GM21576 (cell line): ENCODE measurements at regions not wholly inside any gene's neighbourhood (a gene's known extent, or its start where the extent isn't known, plus 50 kb on each side); places are given as distances from the start of the nearest gene placed in this dataset.

ENCODE experiments used
- ATAC-seq: cut with Tn5 transposase; IDR thresholded peaks from one replicate; pipeline ENCODE4 v1.9.1; 2021; ENCODE audit warnings: mild to moderate bottlenecking, moderate library complexity; ENCODE audit not compliant: unreplicated experiment

GRCh38 chr15:94177112-94177511, 54.2 kb upstream of the MCTP2 start:
- ATAC-seq: no peak

- no peak for ATAC-seq
These were observed 55.9 kb upstream of the MCTP2 start for GRCh38 chr15:94175420-94175819.

- ATAC-seq: peak; percentile 78
These were observed 57.0 kb upstream of the MCTP2 start for GRCh38 chr15:94174399-94174802.

DNA sequence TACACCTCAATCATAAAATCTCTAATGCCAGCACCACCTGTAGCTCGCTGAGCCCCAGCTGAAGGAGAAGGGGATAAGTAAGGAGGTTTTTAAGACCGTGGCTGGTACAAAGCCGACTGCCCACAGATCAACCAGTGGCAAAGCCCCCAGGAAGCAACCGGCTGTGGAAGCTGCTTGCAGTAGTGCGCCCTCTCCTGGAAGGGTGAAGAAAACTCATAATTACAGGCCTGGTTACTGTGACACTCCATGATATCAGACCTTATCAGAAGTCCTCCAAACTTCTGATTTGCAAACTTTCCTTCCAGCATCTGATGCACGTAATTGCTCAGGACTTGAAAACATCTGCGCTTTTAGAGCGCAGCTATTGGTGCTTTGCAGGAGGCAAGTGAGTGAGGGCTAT, 63.1 kb upstream of the MCTP2 start:
- no peak for ATAC-seq

GRCh38 chr15:94164971-94165370, 66.4 kb upstream of the MCTP2 start:
- ATAC-seq: no peak

DNA sequence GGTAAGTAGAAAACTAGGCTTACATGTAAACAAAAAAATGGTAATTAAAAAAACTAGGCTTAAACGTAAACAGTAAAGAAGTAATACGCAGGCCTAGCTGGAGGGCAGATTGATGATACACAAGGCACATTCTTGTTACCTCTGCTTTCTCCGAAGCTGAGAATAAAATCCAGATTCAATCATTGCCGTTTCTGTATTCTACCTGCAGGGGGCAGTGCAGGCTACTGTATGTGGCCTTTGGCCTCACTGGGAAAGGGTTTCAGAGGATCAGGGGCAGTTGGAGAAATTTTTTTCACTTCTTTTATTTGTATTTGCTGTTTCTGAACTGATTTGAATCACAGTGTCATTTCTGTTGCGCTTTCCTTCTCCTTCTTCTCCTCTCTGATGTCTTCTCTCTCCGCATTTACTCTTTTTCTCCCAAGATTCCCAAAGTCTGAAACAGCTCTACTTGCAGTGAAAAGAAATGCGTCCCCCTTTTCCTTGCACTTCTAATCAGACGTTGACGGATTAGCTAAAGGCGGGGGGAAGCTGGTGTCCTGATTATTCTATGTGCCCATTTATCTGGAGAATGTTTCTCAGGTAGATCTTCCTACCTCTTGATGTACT, 67.1 kb upstream of the MCTP2 start:
- no peak for ATAC-seq

- no peak for ATAC-seq
These were observed 68.4 kb upstream of the MCTP2 start for GRCh38 chr15:94162939-94163338.

- ATAC-seq: no peak
These were observed 77.1 kb upstream of the MCTP2 start for GRCh38 chr15:94154255-94154654.

GRCh38 chr15:94145046-94145445, 86.3 kb upstream of the MCTP2 start:
- ATAC-seq: no peak

DNA sequence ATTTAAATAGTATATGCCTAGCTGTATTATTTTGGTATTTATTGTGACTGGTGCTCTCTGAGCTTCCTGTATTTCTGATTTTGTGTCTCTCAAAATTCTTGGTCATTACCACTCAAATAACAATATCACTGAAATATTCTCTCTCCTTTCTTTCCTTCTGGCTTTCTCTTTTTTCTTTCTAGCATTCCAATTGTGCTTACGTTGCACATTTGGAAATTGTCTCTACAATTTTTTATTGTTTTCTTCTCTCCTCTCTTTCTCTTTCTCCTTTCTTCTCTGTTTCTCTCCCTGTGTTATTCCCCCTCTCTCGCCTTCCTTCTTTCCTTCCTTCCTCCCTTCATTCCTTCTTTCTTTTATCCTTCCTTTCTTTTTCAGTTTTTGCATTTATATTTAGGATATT, 89.6 kb upstream of the MCTP2 start:
- no peak for ATAC-seq

- no peak for ATAC-seq
These were observed 95.7 kb upstream of the MCTP2 start for GRCh38 chr15:94135486-94136147.

DNA sequence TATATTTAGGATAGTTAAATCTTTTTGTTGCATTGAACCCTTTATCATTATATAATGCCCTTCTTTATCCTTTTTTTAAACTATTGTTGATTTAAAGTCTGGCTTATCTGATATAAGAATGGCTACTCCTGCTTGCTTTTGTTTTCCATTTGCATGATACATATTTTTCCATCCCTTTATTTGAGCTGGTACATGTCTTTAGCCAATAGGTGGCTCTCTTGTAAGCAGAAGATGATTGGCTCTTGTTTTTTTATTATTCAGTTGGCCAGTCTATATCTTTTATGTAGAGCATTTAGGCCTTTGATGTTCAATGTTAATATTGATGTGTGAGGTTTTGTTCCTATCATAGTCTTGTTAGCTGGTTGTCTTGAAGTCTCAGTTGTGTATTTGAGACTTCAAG, 99.5 kb upstream of the MCTP2 start:
- ATAC-seq: no peak

DNA sequence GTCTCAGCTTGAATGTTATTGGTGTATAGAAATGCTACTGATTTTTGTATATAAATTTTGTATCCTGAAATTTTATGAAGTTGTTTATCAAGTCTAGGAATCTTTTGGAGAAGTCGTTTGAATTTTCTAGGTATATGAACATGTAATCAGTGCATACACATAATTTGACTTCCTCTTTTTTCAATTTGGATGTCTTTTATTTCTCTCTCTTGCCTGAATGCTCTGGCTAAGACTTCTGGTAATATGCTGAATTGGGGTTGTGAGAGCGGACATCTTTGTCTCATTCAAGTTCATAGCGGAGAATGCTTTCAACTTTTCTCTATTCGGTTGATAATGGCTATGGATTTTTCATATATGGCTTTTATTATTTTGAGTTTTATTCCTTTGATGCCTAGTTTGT, 100.9 kb upstream of the MCTP2 start:
- no peak for ATAC-seq

- no peak for ATAC-seq
These were observed 104.4 kb upstream of the MCTP2 start for GRCh38 chr15:94127006-94127405.

DNA sequence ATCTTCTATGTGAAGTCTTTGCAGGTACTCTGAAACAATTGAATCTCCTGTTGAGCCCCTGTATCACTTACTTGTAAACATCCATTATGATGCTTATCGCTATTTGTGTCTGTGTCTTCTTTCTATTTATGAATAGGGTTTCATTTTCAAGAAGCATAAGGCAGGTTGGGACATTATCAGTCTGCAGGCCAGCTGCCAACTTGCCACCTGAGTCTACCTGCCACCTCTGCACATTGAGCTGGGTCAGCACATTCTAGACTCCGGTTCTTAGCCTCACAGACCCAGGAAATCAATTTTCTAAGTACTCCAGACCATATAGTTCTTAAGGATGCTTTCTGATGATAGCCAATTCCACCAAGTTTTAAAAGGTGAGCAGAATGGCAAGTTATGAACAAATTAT, 105.7 kb upstream of the MCTP2 start:
- ATAC-seq: no peak

DNA sequence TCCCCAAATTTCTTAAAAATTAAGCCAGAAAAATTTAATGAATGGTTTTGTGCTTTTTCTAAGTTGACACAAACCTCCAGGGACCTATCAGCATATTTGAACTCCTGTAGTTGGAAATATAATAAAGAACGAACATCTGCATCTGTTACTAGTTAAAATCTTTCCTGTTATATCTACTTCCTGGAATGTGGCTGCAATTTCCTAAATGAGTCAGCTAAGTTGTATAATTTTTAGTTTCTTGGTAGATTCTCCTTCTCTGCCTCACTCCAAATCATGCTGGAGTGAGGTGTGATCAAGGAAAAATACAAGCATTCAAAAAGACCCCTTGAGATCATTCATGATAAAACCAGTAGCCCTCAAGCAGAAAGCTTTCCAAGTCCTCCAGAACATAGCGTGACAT, 106.2 kb upstream of the MCTP2 start:
- ATAC-seq: no peak

DNA sequence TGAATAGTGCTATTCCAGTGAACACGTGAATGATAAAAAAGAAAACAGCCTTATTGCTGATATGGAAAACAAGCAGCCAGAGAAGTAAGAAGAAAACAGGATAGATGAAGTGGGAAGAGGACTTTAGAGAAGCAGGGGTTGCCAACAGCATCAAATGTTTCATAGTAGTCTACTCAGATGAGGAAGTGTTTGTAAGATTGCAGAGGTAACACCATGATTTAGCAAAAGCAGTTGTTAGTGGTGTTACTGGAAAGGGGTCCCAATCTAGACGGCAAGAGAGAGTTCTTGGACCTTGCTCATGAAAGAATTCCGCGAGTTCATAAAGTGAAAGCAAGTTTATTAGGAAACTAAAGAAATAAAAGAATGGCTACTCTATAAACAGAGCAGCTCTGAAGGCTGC, 108.8 kb upstream of the MCTP2 start:
- no peak for ATAC-seq

DNA sequence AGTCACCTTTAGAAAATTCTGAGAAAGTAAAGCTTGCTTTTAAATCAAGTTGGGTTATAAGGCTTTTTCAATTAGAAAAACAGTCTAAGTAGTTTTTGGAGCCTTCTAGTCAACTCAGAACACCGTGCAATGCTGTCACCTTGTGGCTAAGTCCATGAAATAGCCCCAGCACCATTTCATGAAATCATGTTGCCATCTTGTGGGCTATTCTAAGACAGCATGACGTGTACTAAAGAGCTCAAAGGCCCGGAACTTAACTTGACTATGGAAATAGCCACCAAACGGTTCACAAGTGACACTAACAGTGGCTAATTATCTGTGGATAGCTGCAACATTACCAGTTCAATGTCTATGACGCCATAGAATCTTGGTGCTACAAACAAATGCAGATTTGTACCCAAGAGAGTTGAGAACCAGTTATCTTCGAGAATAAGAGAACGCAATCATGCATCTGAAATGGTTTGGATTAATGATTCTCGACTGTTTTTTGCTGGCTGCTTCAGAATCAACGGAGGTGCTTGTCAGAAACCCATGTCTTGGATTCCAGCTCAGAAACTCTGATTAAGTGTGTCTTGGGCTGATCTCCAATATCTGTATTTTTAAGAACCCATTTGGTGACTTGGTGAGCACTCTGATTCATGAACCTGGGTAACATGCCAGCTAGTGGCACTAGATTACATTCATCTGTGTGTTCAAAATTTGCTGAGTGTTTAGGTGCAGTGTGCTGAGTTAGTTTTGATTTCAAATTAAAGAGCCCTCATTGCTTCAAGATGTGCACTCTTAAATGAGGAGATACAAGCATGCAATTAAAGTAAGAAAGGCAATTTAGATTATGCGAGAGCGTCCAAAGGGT, 111.2 kb upstream of the MCTP2 start:
- peak; percentile 99 for ATAC-seq

GRCh38 chr15:94119298-94119811, 112.0 kb upstream of the MCTP2 start:
- no peak for ATAC-seq

- no peak for ATAC-seq
These were observed 120.8 kb upstream of the MCTP2 start for GRCh38 chr15:94110476-94111130.

GRCh38 chr15:94107652-94108051, 123.7 kb upstream of the MCTP2 start:
- ATAC-seq: no peak
